ENCODE measurements at regions not wholly inside any gene's neighbourhood (a gene's known extent, or its start where the extent isn't known, plus 50 kb on each side); places are given as distances from the start of the nearest gene placed in this dataset.

DNA sequence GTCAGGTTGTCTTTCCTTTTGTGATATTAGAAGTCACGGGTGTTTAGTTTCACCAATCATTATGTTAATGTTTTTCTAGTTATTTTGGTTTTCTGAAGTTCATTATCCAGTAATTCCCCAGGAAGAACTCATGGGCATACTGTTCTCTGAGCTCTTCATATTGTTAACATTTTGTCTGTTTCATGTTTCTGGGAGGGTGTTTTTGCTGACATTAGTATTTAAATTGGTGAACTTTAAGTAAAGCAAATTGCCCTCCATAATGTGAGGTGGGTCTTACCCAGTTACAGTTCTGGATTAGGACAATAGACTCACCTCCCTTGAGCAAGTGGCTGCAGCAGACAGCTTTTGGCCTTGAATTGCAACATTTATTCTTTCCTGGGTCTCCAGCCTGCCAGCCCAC lies 163.4 kb downstream of the GPAT3 start:
- DNase-seq, result no peak

DNA sequence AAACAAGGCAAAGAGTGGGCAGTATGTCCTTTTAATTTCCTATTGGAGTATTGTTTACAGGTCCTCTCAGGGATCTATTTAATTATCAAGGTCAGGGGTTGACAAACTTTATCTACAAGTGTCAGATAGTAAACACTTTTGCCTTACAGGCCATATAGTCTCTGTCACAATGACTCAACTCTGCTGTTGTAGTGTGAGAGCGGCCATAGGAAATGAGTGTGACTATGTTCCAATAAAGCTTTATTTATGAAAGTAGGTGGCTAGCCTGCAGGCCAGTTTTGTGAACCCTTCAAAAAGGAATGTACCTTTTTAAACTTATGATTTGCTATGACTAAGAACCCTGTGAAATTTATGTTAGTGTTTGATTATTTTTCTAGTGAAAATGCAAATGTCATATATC lies 156.1 kb downstream of the GPAT3 start:
- no peak for DNase-seq

GRCh38 chr4:83686166-83686565 lies 150.3 kb downstream of the GPAT3 start:
- no peak for DNase-seq

DNA sequence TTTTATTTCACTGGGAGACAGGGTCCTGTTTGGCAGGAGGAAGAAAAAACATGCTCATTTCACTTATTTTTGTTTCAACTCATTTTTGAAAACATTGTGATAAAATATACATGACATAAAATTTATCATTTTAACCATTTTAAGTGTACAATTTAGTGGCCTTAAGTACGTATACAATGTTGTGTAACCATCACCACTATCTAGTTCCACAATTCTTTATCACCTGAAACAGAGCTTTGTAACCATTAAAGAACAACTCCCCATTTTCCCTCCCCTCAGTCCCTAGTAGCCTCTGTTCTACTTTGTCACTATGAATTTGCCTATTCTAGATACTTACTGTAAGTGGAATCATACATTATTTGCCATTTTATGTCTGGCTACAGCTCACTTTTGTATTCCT lies 143.8 kb downstream of the GPAT3 start:
- DNase-seq, result no peak

GRCh38 chr4:83679254-83679653 lies 143.3 kb downstream of the GPAT3 start:
- no peak for DNase-seq

DNA sequence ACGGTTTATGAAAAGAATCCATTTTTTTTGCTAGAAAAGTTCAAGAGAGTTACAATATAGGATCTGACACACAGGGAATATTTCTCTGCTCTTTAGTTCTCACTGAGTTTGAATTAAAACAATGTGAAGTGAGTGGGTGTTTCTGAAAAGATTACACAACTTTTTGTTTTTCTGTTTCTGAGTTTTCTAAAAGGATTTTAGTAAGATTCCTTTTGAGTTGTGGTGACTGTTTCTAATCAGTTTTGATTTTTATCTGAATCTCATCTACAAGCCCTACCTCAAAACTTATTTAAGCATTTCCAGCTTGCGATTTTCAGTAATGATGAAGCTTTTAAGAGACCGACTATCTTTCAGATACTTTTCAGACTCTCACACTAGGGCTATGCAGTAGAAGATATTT lies 141.7 kb downstream of the GPAT3 start:
- DNase-seq, result no peak

GRCh38 chr4:83664741-83665140 lies 128.8 kb downstream of the GPAT3 start:
- DNase-seq, result no peak

GRCh38 chr4:83664071-83664470 lies 128.2 kb downstream of the GPAT3 start:
- no peak for DNase-seq

GRCh38 chr4:83662204-83662603 lies 126.3 kb downstream of the GPAT3 start:
- no peak for DNase-seq

DNA sequence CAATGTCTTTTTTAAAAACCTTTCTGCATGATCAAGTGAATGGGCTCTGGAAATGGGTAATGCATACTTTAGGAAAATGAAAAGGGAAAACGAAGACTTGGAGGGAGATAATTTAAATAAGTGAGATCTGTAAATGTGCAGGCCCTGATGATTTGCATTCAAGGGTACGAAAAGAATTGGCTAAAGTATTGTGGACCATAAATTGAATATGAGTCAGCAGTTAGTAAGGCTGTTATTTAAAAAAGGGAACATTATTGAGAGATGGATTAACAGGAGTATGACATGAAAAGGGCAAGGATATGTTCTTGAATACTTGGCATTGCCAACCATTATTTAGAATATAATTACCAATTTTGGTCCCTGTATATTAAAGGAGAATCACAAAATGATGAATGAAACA lies 125.5 kb downstream of the GPAT3 start:
- DNase-seq, result no peak

DNA sequence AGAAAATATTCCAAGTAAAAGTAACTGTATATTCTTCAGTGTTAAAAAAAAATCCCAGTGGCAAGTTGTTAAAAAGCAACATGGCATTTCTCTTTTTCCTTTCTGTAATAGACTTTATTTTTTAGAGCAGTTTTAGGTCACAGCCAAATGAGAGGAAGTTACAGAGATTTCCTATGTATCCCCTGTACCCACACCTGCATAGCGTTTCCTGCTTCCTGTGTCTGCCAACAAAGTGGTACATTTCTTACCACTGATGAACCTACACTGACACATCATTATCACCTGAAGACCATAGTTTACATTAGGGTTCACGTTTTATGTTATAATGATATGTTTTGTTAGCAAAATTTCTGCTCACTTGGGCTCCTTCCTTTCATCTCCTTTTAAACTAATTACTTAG lies 124.7 kb downstream of the GPAT3 start:
- no peak for DNase-seq

DNA sequence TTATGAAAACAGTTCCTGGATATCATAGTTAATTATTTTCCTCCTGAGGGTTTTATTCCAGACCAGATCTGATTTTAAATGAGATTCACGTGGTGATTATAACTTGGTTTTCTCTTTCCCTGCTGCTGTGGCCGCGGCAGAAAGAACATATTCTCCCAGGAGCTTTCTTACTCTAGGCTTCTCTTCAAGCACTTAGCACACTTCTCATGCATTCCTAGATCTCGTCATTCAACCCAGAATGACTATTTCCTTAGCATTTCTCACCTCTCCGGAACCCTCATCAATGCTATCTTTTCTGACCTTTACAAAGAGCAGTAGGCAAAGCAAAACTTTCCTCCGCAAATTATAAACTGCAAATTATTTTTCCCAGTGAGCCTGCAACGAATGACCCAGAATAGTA lies 122.9 kb downstream of the GPAT3 start:
- DNase-seq, result no peak

DNA sequence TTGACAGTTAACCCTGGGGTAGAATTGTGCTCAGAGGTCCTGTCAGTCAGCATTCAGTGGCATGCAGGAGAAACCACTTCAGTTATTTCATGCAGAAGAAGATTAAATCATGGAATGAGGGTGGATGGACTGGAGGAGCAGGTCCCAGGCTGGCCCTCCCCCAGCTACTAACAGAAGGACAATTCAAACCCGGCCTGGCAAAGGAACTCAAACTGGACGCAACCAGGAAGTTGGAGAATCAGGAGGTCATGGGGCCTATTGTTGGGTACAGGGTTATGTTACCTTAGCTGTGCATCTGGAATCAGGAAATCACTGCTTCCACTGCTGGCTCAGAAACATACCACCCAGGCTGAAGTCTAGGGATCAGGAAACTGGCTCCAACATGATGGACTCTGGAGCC lies 121.4 kb downstream of the GPAT3 start:
- DNase-seq, result no peak
